ENCODE measurements at regions not wholly inside any gene's neighbourhood (a gene's known extent, or its start where the extent isn't known, plus 50 kb on each side); places are given as distances from the start of the nearest gene placed in this dataset.

- TF ChIP-seq SMC3 (IDR thresholded peaks at IDR 0.05; ENCODE audit: low read depth, low read length) (no peak), FOXM1 (IDR thresholded peaks at IDR 0.05; ENCODE audit: low read depth) (no peak), CTCF (IDR thresholded peaks at IDR 0.05) (no peak), POLR2AphosphoS5 (IDR thresholded peaks at IDR 0.05; ENCODE audit: low read depth, low read length) (no peak), PBX3 (IDR thresholded peaks at IDR 0.05) (no peak), JUND (IDR thresholded peaks at IDR 0.05) (no peak)
Observed at GRCh38 chr11:96470521-96470920, 80.7 kb downstream of the JRKL start.

Data from SK-N-SH (cell line).